Panc1 (cell line): ENCODE measurements at regions not wholly inside any gene's neighbourhood (a gene's known extent, or its start where the extent isn't known, plus 50 kb on each side); places are given as distances from the start of the nearest gene placed in this dataset.

Experiments
- ATAC-seq: fragments of 200-7000 bp; cut with Tn5 transposase; 2 replicates; pipeline ENCODE4 v1.9.1; 2020; ENCODE audit warnings: mild to moderate bottlenecking, moderate library complexity
- BruUV-seq: library from RNA; stranded (reverse); fragments of 400-500 nt; replicated peaks from 2 replicates; lab custom pipeline; 2021; lab: Mats Ljungman, UMichigan
- CTCF ChIA-PET: fragments of 300-600 bp; sonication (Branson Sonifier 250); formaldehyde crosslinking; loops from one replicate; lab custom pipeline; 2022; ENCODE audit warnings: antibody characterized with exemption; lab: Charles Lee
- POLR2A ChIA-PET: fragments of 300-600 bp; sonication (Branson Sonifier 250); formaldehyde crosslinking; loops from one replicate; lab custom pipeline; 2022; ENCODE audit warnings: antibody characterized with exemption; lab: Charles Lee
- DNase-seq: peaks from one replicate; pipeline ENCODE4 v3.0.0-alpha.2; 2010; ENCODE audit warnings: low read depth, low spot score
- H3K27ac ChIP-seq: 2 replicates; pipeline ENCODE4 v1.5.1; 2011; ENCODE audit warnings: mild to moderate bottlenecking, low read length, inconsistent platforms
- H3K27me3 ChIP-seq: fragments of 200-500 bp; sonication (Bioruptor generic); 2 replicates; pipeline ENCODE4 v1.6.0; 2014; ENCODE audit warnings: low read length, inconsistent platforms; ENCODE audit not compliant: control insufficient read depth, insufficient read depth
- H3K36me3 ChIP-seq: fragments of 200-500 bp; sonication (Bioruptor generic); 2 replicates; pipeline ENCODE4 v1.5.1; 2014; ENCODE audit warnings: inconsistent platforms, mild to moderate bottlenecking, low read length, moderate library complexity; ENCODE audit not compliant: control insufficient read depth, insufficient read depth
- H3K4me1 ChIP-seq: 2 replicates; pipeline ENCODE4 v1.5.1; 2011; ENCODE audit warnings: inconsistent platforms, mild to moderate bottlenecking, low read length, moderate library complexity; ENCODE audit not compliant: control insufficient read depth, insufficient read depth
- H3K4me3 ChIP-seq, 2 experiments: 2 replicates each; pipeline ENCODE4 v1.5.1; 2011 to 2012; ENCODE audit warnings: low read depth in 2 of 2, low read length in 2 of 2, mild to moderate bottlenecking in 2 of 2, inconsistent platforms in 1 of 2, moderate library complexity in 1 of 2
- H3K9me3 ChIP-seq: fragments of 200-500 bp; sonication (Bioruptor generic); 2 replicates; pipeline ENCODE4 v1.5.1; 2014; ENCODE audit warnings: low read depth, mild to moderate bottlenecking, inconsistent platforms, low read length, moderate library complexity; ENCODE audit not compliant: control insufficient read depth, insufficient read depth
- POLR2AphosphoS5 ChIP-seq: IDR thresholded peaks from 2 replicates; pipeline ENCODE4 v1.6.1; 2012; ENCODE audit warnings: mild to moderate bottlenecking, low read depth, low read length, moderate library complexity
- REST ChIP-seq, 2 experiments: IDR thresholded peaks; 2 replicates each; pipeline ENCODE4 v1.6.1; 2011 to 2012; ENCODE audit warnings: low read depth in 2 of 2, control low read depth in 1 of 2, low read length in 1 of 2, mild to moderate bottlenecking in 1 of 2, moderate library complexity in 1 of 2; ENCODE audit not compliant: insufficient read depth in 1 of 2
- SIN3A ChIP-seq: IDR thresholded peaks from 2 replicates; pipeline ENCODE4 v1.6.1; 2012; ENCODE audit warnings: low read depth, mild to moderate bottlenecking, low read length, moderate library complexity, borderline replicate concordance; ENCODE audit not compliant: insufficient read depth
- TCF7L2 ChIP-seq: IDR thresholded peaks from 2 replicates; pipeline ENCODE4 v1.6.1; 2011; ENCODE audit warnings: mild to moderate bottlenecking, low read depth, low read length, inconsistent platforms
- in situ Hi-C: cut with HindIII; loops from 2 replicates; pipeline ENCODE4 v1.10.0; 2016; ENCODE audit warnings: low sequenced_read_pairs, low pct_unique_long_range_greater_than_20kb
- intact Hi-C: fragments of 100-400 bp; cut with micrococcal nuclease; formaldehyde crosslinking; loops from one replicate; pipeline ENCODE4 v1.10.0; 2022; ENCODE audit not compliant: unreplicated experiment
- TF ChIP-seq, protein P1 (sequence below): fragments of 450-650 bp; IDR thresholded peaks from 2 replicates; pipeline ENCODE4 v1.5.1; 2017; ENCODE audit warnings: mild to moderate bottlenecking

- Histone ChIP-seq H3K36me3 (no peaks in the 10 kb centered on the region), H3K4me3 (no peak overlapping the region), H3K9me3 (no peaks in the 10 kb centered on the region), H3K27ac (no peak overlapping the region), H3K4me1 (no peaks in the 10 kb centered on the region), H3K27me3 (no peaks in the 10 kb centered on the region)
- DNase-seq = no peak
- no peak for ATAC-seq
- in situ Hi-C loops = no loop called here
- TF ChIP-seq TCF7L2 = no peak
- no peak for TF ChIP-seq SIN3A
- no peak for TF ChIP-seq REST (IDR thresholded peaks at IDR 0.05; ENCODE audit: insufficient read depth in 1 of 2, low read depth in 2 of 2, low read length in 1 of 2)
- no peak for TF ChIP-seq POLR2AphosphoS5
- TF ChIP-seq, protein P1, sequence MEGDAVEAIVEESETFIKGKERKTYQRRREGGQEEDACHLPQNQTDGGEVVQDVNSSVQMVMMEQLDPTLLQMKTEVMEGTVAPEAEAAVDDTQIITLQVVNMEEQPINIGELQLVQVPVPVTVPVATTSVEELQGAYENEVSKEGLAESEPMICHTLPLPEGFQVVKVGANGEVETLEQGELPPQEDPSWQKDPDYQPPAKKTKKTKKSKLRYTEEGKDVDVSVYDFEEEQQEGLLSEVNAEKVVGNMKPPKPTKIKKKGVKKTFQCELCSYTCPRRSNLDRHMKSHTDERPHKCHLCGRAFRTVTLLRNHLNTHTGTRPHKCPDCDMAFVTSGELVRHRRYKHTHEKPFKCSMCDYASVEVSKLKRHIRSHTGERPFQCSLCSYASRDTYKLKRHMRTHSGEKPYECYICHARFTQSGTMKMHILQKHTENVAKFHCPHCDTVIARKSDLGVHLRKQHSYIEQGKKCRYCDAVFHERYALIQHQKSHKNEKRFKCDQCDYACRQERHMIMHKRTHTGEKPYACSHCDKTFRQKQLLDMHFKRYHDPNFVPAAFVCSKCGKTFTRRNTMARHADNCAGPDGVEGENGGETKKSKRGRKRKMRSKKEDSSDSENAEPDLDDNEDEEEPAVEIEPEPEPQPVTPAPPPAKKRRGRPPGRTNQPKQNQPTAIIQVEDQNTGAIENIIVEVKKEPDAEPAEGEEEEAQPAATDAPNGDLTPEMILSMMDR = no peak
- POLR2A ChIA-PET = interaction anchor here (0.6 kb wide), 1 partner anchor 149 kb away, joined by 8 read pairs; no protein-coding TSS in a partner anchor
- CTCF ChIA-PET = no interaction called here
- no TSS peak for BruUV-seq
- intact Hi-C loops = no loop called here
Measured at GRCh38 chr11:128341280-128342248, 245.8 kb downstream of the ETS1 start.

DNA sequence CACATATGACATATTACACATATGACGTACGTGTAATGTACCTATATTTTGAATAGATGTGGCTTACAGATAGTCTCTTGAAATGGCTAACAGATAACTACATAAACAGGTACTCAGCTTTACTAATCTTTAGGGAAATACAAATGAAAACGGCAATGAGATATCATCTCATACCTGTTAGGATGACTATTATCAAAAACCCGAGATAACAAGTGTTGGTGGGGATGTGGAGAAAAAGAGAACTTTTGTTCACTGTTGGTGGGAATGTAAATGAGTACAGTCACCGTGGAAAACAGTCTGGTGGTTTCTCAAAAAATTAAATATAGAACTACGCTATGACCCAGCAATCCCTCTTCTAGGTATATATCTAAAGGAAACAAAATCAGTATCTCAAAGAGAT lies 247.6 kb downstream of the ETS1 start:
- ATAC-seq = no peak
- intact Hi-C loops = no loop called here
- no peak for DNase-seq
- TF ChIP-seq TCF7L2 (no peak), SIN3A (no peak), POLR2AphosphoS5 (no peak), REST (IDR thresholded peaks at IDR 0.05; ENCODE audit: insufficient read depth in 1 of 2, low read depth in 2 of 2, low read length in 1 of 2) (no peak)
- TF ChIP-seq, protein P1 = no peak
- Histone ChIP-seq H3K27me3 (no peaks in the 10 kb centered on the region), H3K36me3 (no peaks in the 10 kb centered on the region), H3K27ac (no peak overlapping the region), H3K9me3 (no peaks in the 10 kb centered on the region), H3K4me3 (no peak overlapping the region), H3K4me1 (no peaks in the 10 kb centered on the region)
- POLR2A ChIA-PET = no interaction called here
- no TSS peak for BruUV-seq
- in situ Hi-C loops = no loop called here
- CTCF ChIA-PET = no interaction called here
